OCI-LY1 (cell line): ENCODE measurements at regions not wholly inside any gene's neighbourhood (a gene's known extent, or its start where the extent isn't known, plus 50 kb on each side); places are given as distances from the start of the nearest gene placed in this dataset.

ENCODE experiments used
- H2AFZ ChIP-seq: fragments of 200-600 bp; sonication (generic), shearing (Covaris generic); 2 replicates; pipeline ENCODE4 v1.6.0; 2014; ENCODE audit warnings: antibody characterized with exemption, mild to moderate bottlenecking, low read length
- H3F3A ChIP-seq: fragments of 200-600 bp; sonication (generic), shearing (Covaris generic); 2 replicates; pipeline ENCODE4 v1.6.0; 2014; ENCODE audit warnings: mild to moderate bottlenecking, antibody characterized with exemption, low read length, moderate library complexity; ENCODE audit not compliant: insufficient read depth
- H3K27ac ChIP-seq: fragments of 200-600 bp; sonication (generic); 2 replicates; pipeline ENCODE4 v1.5.1; 2014; ENCODE audit warnings: low read length, mixed run types, mild to moderate bottlenecking, low read depth; ENCODE audit not compliant: poor library complexity, severe bottlenecking
- H3K27me3 ChIP-seq: fragments of 200-600 bp; sonication (generic); 2 replicates; pipeline ENCODE4 v1.6.0; 2014; ENCODE audit warnings: antibody characterized with exemption, mild to moderate bottlenecking, low read length, moderate library complexity; ENCODE audit not compliant: insufficient read depth
- H3K36me3 ChIP-seq: fragments of 200-600 bp; sonication (generic); 2 replicates; pipeline ENCODE4 v1.6.1; 2014; ENCODE audit warnings: mild to moderate bottlenecking, antibody characterized with exemption, low read length, moderate library complexity, mixed read lengths; ENCODE audit not compliant: insufficient read depth
- H3K4me1 ChIP-seq: fragments of 200-600 bp; sonication (generic); 2 replicates; pipeline ENCODE4 v1.5.1; 2014; ENCODE audit warnings: mild to moderate bottlenecking, low read length, moderate library complexity; ENCODE audit not compliant: insufficient read depth, severe bottlenecking
- H3K4me2 ChIP-seq: fragments of 200-600 bp; sonication (generic), shearing (Covaris generic); 2 replicates; pipeline ENCODE4 v1.6.1; 2014; ENCODE audit warnings: low read length
- H3K4me3 ChIP-seq: fragments of 200-600 bp; sonication (generic); 2 replicates; pipeline ENCODE4 v1.5.1; 2014; ENCODE audit warnings: low read length, low read depth, mild to moderate bottlenecking, mixed read lengths; ENCODE audit not compliant: poor library complexity, severe bottlenecking
- H3K79me2 ChIP-seq: fragments of 200-600 bp; shearing (Covaris generic); 2 replicates; pipeline ENCODE4 v1.6.1; 2016; ENCODE audit warnings: mixed run types, low read length, mixed read lengths; ENCODE audit not compliant: insufficient read depth
- H3K9ac ChIP-seq: fragments of 200-600 bp; sonication (generic), shearing (Covaris generic); 2 replicates; pipeline ENCODE4 v1.6.1; 2014; ENCODE audit warnings: mild to moderate bottlenecking, low read length, mixed read lengths
- H3K9me2 ChIP-seq: fragments of 200-600 bp; sonication (generic), shearing (Covaris generic); 2 replicates; pipeline ENCODE4 v1.6.1; 2014; ENCODE audit warnings: low read depth, mild to moderate bottlenecking, low read length, mixed read lengths
- H3K9me3 ChIP-seq: fragments of 200-600 bp; shearing (Covaris generic); 2 replicates; pipeline ENCODE4 v1.6.1; 2014; ENCODE audit warnings: low read length, mixed read lengths
- H4K20me1 ChIP-seq: fragments of 200-600 bp; sonication (generic), shearing (Covaris generic); 2 replicates; pipeline ENCODE4 v1.6.0; 2016; ENCODE audit warnings: mild to moderate bottlenecking, low read length; ENCODE audit not compliant: insufficient read depth
- EZH2 ChIP-seq: fragments of 200-600 bp; sonication (generic), shearing (Covaris generic); IDR thresholded peaks from 2 replicates; pipeline ENCODE4 v1.8.0; 2017; ENCODE audit warnings: borderline replicate concordance, mixed run types, mild to moderate bottlenecking, antibody characterized with exemption, low read length, moderate library complexity, mixed read lengths
- TF ChIP-seq, protein P1 (sequence below): fragments of 200-600 bp; sonication (generic), shearing (Covaris generic); IDR thresholded peaks from 2 replicates; pipeline ENCODE4 v1.5.1; 2017; ENCODE audit warnings: mild to moderate bottlenecking, antibody characterized with exemption, low read length, moderate library complexity, mixed read lengths

GRCh38 chr1:238324211-238324864, 433.6 kb upstream of the ZP4 start:
- Histone ChIP-seq H3K9me2 (no peaks in the 10 kb centered on the region), H3K4me2 (no peak overlapping the region), H3K36me3 (no peaks in the 10 kb centered on the region), H3K9me3 (no peaks in the 10 kb centered on the region), H3K27me3 (no peaks in the 10 kb centered on the region), H3K4me3 (no peak overlapping the region), H2AFZ (no peak overlapping the region), H3K79me2 (no peaks in the 10 kb centered on the region), H3F3A (no peaks in the 10 kb centered on the region), H3K27ac (no peak overlapping the region), H3K9ac (no peak overlapping the region), H3K4me1 (no peaks in the 10 kb centered on the region), H4K20me1 (no peaks in the 10 kb centered on the region)
- TF ChIP-seq, protein P1, sequence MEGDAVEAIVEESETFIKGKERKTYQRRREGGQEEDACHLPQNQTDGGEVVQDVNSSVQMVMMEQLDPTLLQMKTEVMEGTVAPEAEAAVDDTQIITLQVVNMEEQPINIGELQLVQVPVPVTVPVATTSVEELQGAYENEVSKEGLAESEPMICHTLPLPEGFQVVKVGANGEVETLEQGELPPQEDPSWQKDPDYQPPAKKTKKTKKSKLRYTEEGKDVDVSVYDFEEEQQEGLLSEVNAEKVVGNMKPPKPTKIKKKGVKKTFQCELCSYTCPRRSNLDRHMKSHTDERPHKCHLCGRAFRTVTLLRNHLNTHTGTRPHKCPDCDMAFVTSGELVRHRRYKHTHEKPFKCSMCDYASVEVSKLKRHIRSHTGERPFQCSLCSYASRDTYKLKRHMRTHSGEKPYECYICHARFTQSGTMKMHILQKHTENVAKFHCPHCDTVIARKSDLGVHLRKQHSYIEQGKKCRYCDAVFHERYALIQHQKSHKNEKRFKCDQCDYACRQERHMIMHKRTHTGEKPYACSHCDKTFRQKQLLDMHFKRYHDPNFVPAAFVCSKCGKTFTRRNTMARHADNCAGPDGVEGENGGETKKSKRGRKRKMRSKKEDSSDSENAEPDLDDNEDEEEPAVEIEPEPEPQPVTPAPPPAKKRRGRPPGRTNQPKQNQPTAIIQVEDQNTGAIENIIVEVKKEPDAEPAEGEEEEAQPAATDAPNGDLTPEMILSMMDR = no peak
- no peak for TF ChIP-seq EZH2

GRCh38 chr1:238323490-238323889, 432.8 kb upstream of the ZP4 start:
- no peaks in the 10 kb centered on the region for H3K79me2 ChIP-seq
- no peak overlapping the region for H3K27ac ChIP-seq
- H3K27me3 ChIP-seq = no peaks in the 10 kb centered on the region
- no peaks in the 10 kb centered on the region for H3K36me3 ChIP-seq
- no peaks in the 10 kb centered on the region for H3K4me1 ChIP-seq
- no peak overlapping the region for H3K4me2 ChIP-seq
- no peaks in the 10 kb centered on the region for H3F3A ChIP-seq
- no peak for TF ChIP-seq EZH2
- TF ChIP-seq, protein P1 = no peak
- no peak overlapping the region for H3K4me3 ChIP-seq
- no peaks in the 10 kb centered on the region for H4K20me1 ChIP-seq
- no peaks in the 10 kb centered on the region for H3K9me2 ChIP-seq
- H3K9me3 ChIP-seq = no peaks in the 10 kb centered on the region
- no peak overlapping the region for H2AFZ ChIP-seq
- no peak overlapping the region for H3K9ac ChIP-seq

- H3K79me2 ChIP-seq = no peaks in the 10 kb centered on the region
- no peaks in the 10 kb centered on the region for H3F3A ChIP-seq
- H3K27ac ChIP-seq = no peak overlapping the region
- H3K9me3 ChIP-seq = no peaks in the 10 kb centered on the region
- no peaks in the 10 kb centered on the region for H3K36me3 ChIP-seq
- no peak overlapping the region for H3K4me2 ChIP-seq
- H3K27me3 ChIP-seq = no peaks in the 10 kb centered on the region
- H4K20me1 ChIP-seq = no peaks in the 10 kb centered on the region
- H3K9ac ChIP-seq = no peak overlapping the region
- TF ChIP-seq, protein P1 = no peak
- no peak for TF ChIP-seq EZH2
- H2AFZ ChIP-seq = no peak overlapping the region
- H3K4me1 ChIP-seq = no peaks in the 10 kb centered on the region
- no peak overlapping the region for H3K4me3 ChIP-seq
- H3K9me2 ChIP-seq = no peaks in the 10 kb centered on the region
Measured at GRCh38 chr1:238319957-238320356, 429.2 kb upstream of the ZP4 start.
